ENCODE measurements at regions not wholly inside any gene's neighbourhood (a gene's known extent, or its start where the extent isn't known, plus 50 kb on each side); places are given as distances from the start of the nearest gene placed in this dataset.

DNA sequence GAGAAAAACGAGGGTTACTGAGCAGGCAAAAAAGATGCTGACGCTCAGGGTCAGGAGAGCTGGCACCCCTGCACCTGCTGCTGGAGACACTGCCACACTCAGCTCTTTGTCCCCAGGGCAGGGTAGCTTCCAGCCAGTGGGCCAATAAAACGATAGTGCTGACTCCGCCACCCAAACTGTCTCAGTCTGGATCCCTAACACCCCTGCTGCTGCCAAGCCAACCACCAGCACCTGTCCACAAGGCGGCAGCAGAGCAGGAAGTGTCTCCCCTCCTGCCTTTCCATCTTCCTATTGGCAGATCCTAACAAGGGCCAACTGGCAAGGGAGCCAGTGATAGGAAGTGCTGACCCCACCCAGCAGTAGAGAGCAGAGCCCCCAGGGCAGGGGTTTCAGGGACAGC lies 531.5 kb upstream of the SALL3 start:
- TF ChIP-seq, protein P1, sequence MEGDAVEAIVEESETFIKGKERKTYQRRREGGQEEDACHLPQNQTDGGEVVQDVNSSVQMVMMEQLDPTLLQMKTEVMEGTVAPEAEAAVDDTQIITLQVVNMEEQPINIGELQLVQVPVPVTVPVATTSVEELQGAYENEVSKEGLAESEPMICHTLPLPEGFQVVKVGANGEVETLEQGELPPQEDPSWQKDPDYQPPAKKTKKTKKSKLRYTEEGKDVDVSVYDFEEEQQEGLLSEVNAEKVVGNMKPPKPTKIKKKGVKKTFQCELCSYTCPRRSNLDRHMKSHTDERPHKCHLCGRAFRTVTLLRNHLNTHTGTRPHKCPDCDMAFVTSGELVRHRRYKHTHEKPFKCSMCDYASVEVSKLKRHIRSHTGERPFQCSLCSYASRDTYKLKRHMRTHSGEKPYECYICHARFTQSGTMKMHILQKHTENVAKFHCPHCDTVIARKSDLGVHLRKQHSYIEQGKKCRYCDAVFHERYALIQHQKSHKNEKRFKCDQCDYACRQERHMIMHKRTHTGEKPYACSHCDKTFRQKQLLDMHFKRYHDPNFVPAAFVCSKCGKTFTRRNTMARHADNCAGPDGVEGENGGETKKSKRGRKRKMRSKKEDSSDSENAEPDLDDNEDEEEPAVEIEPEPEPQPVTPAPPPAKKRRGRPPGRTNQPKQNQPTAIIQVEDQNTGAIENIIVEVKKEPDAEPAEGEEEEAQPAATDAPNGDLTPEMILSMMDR (IDR thresholded peaks at IDR 0.05): no peak
- no peak for ATAC-seq (ENCODE audit: low FRiP score)

DNA sequence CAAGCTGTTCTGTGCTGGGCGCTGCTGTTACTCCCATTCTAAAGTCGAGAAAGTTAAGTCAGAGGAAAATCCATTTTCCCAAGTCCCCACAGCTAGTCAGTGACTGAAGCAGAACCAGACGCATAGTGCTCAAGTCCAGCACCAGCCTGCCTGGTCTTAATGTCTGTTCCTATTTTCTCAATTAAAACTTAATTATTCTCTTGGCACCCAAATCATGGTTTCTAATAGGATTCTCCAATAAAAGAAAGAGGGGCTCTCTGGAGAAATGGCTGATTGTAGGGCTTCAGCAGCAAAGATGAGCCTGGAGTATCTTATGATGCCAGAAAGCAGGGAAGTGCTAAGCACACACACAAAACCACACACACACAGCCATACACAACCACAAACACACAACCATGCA lies 531.0 kb upstream of the SALL3 start:
- TF ChIP-seq, protein P1 (IDR thresholded peaks at IDR 0.05): no peak
- DNase-seq (ENCODE audit: low spot score): no peak

More for the DNA sequence above, 531.5 kb upstream of the SALL3 start:
- DNase-seq (ENCODE audit: low spot score): no peak

DNA sequence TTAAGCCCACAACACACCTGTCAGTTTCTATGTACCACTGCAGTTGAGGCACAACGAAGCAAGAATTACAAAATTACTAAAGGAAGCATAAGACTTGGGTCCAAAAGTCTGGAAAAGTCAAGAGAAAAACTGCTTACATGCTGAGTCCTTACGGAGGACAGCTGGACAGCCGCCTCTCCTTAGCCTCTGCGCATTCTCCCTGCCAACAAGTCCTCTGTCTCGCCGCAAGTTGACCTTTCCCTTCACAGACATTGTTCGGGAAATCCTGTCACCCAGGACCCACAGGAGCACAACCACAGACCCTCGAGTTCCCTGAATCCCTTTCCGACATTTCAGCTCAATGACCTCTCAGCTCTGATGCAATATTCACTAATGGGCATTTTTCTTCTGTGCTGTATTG lies 525.4 kb upstream of the SALL3 start:
- TF ChIP-seq, protein P1 (IDR thresholded peaks at IDR 0.05): no peak
- ATAC-seq (ENCODE audit: low FRiP score) (no peak), DNase-seq (ENCODE audit: low spot score) (no peak)

More for the DNA sequence above, 531.0 kb upstream of the SALL3 start:
- no peak for ATAC-seq (ENCODE audit: low FRiP score)

DNA sequence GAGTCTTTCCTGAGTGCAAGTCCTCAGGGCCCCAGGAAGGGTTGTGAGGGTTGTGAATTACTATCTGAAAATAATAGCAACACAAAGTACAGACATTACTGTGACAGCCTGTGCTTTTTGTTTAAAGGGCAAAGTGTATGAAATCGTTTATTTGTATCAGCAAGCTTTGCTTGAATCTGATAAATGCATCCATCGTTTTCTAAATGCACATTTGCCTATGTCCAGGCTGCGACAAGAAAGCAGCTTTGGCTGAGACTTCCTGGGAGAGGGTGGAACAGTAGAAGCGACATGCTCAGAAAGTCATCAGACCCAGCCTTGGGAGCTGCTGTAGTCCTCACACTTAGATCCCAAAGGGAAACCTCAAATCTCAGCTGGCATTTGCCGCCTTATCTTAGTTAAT lies 524.2 kb upstream of the SALL3 start:
- ATAC-seq (ENCODE audit: low FRiP score): no peak
- TF ChIP-seq, protein P1 (IDR thresholded peaks at IDR 0.05): no peak
- no peak for DNase-seq (ENCODE audit: low spot score)

DNA sequence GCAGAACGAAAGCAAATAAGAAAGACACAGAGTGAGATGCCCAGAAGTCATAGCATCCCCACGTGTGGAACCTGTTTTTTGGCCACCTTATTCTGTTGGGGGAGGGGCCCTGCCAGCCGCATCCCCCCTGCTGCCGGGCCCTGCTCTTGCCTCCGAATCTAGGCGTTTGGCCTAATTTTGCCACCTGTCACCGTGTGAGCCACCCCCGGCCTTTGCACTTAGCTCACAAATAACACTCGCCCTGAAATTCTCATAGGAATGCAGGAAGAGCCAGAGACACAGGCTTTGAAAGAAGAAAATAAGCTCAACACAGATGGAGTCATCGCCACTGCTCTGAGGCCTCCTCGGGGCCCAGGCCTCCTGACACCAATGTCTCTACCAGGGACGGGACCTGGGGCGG lies 522.6 kb upstream of the SALL3 start:
- no peak for DNase-seq (ENCODE audit: low spot score)
- TF ChIP-seq, protein P1 (IDR thresholded peaks at IDR 0.05): no peak

DNA sequence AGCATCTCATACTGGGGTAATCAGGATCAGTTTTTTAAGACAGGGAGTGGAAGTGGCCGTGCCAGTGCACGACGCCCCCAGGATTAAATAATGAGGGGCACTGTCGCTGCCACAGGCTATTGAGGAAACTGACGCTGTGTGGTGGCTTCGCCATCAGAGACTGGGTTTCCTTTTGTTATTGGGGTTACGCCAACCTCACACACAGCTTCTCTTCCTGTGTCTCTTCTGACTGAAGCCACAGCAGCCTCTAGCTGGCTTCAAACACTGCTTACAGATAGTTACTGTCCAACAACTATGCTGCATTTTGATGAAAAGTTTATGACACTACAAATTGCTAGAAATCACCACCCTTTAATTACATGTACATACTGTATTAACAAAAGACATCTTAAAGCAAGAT lies 521.9 kb upstream of the SALL3 start:
- DNase-seq (ENCODE audit: low spot score) (no peak), ATAC-seq (ENCODE audit: low FRiP score) (no peak)
- TF ChIP-seq, protein P1 (IDR thresholded peaks at IDR 0.05): no peak

More for the DNA sequence above, 522.6 kb upstream of the SALL3 start:
- ATAC-seq (ENCODE audit: low FRiP score): no peak

DNA sequence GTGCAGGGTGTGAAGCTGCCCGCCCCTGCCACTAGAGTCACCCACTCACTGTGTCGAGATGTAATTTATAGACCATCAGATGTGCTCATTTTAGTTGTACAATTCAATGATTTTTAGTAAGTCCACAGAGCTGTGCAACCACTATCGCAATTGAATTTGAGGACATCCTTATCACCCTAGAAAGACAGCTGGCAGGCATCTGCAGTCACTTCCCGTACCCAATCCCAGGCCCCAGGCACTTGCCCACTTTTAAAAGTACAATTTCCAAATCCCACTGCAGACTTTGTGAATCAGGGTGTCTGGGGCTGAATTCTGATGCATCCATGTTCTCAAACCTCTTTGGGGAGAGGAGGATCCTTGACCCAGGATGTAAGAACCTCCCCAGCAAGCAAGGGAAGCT lies 521.3 kb upstream of the SALL3 start:
- no peak for DNase-seq (ENCODE audit: low spot score)
- TF ChIP-seq, protein P1 (IDR thresholded peaks at IDR 0.05): no peak
- no peak for ATAC-seq (ENCODE audit: low FRiP score)

Data from omental fat pad (tissue), 3 donors.